HepG2 (cell line): ENCODE measurements at regions not wholly inside any gene's neighbourhood (a gene's known extent, or its start where the extent isn't known, plus 50 kb on each side); places are given as distances from the start of the nearest gene placed in this dataset.

Experiments used
- ELF1 ChIP-seq: sonication (generic); formaldehyde crosslinking; IDR thresholded peaks from 2 replicates; pipeline ENCODE4 v1.4.0; 2020; ENCODE audit warnings: missing genetic modification reagents
- POLR2AphosphoS5 ChIP-seq: IDR thresholded peaks from 2 replicates; pipeline ENCODE4 v1.6.1; 2012; ENCODE audit warnings: low read depth, low read length
- SIN3A ChIP-seq: IDR thresholded peaks from 2 replicates; pipeline ENCODE4 v1.6.1; 2011; ENCODE audit warnings: low read depth, mild to moderate bottlenecking, control low read depth, low read length, borderline replicate concordance
- TF ChIP-seq, protein P1 (sequence below): IDR thresholded peaks from 2 replicates; pipeline ENCODE4 v1.6.1; 2016; ENCODE audit warnings: low read depth, missing genetic modification reagents, missing compliant biosample characterization

DNA sequence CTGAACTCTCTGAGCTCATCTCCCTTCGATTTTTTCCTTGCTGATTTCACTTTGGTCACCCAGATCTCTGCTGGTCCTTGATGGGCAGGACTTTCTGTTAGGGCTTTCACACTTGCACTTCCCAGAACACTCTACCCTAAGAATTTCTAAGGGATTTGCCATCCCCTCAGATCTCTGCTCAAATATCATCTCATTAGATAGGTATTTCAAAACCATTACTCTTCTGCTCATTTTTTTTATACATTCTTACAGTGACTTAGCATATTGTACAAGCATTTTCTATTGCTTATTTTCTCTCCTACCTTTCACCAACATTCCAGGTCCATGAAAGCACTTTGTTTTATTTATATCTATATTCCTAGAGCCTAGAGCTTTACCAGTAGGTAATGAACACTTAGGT is 913.3 kb downstream of the PDHA2 start:
- TF ChIP-seq ELF1 (no peak), POLR2AphosphoS5 (no peak), SIN3A (no peak)
- TF ChIP-seq, protein P1, sequence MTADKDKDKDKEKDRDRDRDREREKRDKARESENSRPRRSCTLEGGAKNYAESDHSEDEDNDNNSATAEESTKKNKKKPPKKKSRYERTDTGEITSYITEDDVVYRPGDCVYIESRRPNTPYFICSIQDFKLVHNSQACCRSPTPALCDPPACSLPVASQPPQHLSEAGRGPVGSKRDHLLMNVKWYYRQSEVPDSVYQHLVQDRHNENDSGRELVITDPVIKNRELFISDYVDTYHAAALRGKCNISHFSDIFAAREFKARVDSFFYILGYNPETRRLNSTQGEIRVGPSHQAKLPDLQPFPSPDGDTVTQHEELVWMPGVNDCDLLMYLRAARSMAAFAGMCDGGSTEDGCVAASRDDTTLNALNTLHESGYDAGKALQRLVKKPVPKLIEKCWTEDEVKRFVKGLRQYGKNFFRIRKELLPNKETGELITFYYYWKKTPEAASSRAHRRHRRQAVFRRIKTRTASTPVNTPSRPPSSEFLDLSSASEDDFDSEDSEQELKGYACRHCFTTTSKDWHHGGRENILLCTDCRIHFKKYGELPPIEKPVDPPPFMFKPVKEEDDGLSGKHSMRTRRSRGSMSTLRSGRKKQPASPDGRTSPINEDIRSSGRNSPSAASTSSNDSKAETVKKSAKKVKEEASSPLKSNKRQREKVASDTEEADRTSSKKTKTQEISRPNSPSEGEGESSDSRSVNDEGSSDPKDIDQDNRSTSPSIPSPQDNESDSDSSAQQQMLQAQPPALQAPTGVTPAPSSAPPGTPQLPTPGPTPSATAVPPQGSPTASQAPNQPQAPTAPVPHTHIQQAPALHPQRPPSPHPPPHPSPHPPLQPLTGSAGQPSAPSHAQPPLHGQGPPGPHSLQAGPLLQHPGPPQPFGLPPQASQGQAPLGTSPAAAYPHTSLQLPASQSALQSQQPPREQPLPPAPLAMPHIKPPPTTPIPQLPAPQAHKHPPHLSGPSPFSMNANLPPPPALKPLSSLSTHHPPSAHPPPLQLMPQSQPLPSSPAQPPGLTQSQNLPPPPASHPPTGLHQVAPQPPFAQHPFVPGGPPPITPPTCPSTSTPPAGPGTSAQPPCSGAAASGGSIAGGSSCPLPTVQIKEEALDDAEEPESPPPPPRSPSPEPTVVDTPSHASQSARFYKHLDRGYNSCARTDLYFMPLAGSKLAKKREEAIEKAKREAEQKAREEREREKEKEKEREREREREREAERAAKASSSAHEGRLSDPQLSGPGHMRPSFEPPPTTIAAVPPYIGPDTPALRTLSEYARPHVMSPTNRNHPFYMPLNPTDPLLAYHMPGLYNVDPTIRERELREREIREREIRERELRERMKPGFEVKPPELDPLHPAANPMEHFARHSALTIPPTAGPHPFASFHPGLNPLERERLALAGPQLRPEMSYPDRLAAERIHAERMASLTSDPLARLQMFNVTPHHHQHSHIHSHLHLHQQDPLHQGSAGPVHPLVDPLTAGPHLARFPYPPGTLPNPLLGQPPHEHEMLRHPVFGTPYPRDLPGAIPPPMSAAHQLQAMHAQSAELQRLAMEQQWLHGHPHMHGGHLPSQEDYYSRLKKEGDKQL (CRISPR knock-in tag), result no peak
